ENCODE measurements at regions not wholly inside any gene's neighbourhood (a gene's known extent, or its start where the extent isn't known, plus 50 kb on each side); places are given as distances from the start of the nearest gene placed in this dataset.

GRCh38 chr5:17847286-17847685, 213.0 kb downstream of the TAF11L14 start:
- H3K36me3 ChIP-seq (replicated peaks in 1 of 2; ENCODE audit: control insufficient read depth in 1 of 2, insufficient read depth in 2 of 2, low read length in 2 of 2), result no peaks in the 10 kb centered on the region
- BruUV-seq (replicated peaks), result no TSS peak
- no peaks in the 10 kb centered on the region for H3K4me1 ChIP-seq (ENCODE audit: insufficient read depth, low read length)
- no peak overlapping the region for H3K4me3 ChIP-seq (replicated peaks in 1 of 3; ENCODE audit: insufficient read depth in 1 of 3, low read depth in 2 of 3, low read length in 3 of 3)
- in situ Hi-C loops (cut with HindIII; ENCODE audit: extremely low pct_ligation_motif_present, low pct_unique_long_range_greater_than_20kb) (no loop called here), intact Hi-C loops (cut with micrococcal nuclease; ENCODE audit: unreplicated experiment) (no loop called here)
- no peak for DNase-seq (ENCODE audit: low spot score)
- no peak overlapping the region for H2AFZ ChIP-seq (ENCODE audit: low read length)
- 16% methylated on average over 2 of the region's 2 CpGs for WGBS (ENCODE audit: low lambda C conversion rate)
- POLR2A ChIA-PET, result no interaction called here
- CTCF ChIA-PET (ENCODE audit: low intra/inter-chr PET ratio, low total read pairs), result no interaction called here
- H4K20me1 ChIP-seq (ENCODE audit: insufficient read depth, low read length), result no peaks in the 10 kb centered on the region
- H3K79me2 ChIP-seq (ENCODE audit: insufficient read depth, low read length), result no peaks in the 10 kb centered on the region
- no peaks in the 10 kb centered on the region for H3K27me3 ChIP-seq (ENCODE audit: control insufficient read depth in 1 of 2, insufficient read depth in 2 of 2, low read length in 2 of 2)
- no peak overlapping the region for H3K9ac ChIP-seq (ENCODE audit: insufficient read depth, low read depth, low read length)
- no peak for TF ChIP-seq HES4 (CRISPR knock-in tag; IDR thresholded peaks at IDR 0.05; ENCODE audit: borderline replicate concordance)
- no peak for TF ChIP-seq HDAC1 (CRISPR knock-in tag; IDR thresholded peaks at IDR 0.05)
- no peak for TF ChIP-seq ZNF207 (IDR thresholded peaks at IDR 0.05; ENCODE audit: borderline replicate concordance)
- no peak for TF ChIP-seq ZNF350 (CRISPR knock-in tag; IDR thresholded peaks at IDR 0.05; ENCODE audit: borderline replicate concordance, low read depth)
- H3K27ac ChIP-seq (ENCODE audit: extremely low read length, insufficient read depth, low read length), result no peak overlapping the region
- no peak overlapping the region for H3K4me2 ChIP-seq (ENCODE audit: low read depth, low read length)
- FAIRE-seq, result no peak
- H3K9me3 ChIP-seq (ENCODE audit: low read length), result peaks cover 77% of the 10 kb centered on the region
- ATAC-seq, result no peak

- Histone ChIP-seq H2AFZ (ENCODE audit: low read length) (no peak overlapping the region), H3K36me3 (replicated peaks in 1 of 2; ENCODE audit: control insufficient read depth in 1 of 2, insufficient read depth in 2 of 2, low read length in 2 of 2) (no peaks in the 10 kb centered on the region), H3K27ac (ENCODE audit: extremely low read length, insufficient read depth, low read length) (no peak overlapping the region), H3K9ac (ENCODE audit: insufficient read depth, low read depth, low read length) (no peak overlapping the region), H3K4me2 (ENCODE audit: low read depth, low read length) (no peak overlapping the region), H3K27me3 (ENCODE audit: control insufficient read depth in 1 of 2, insufficient read depth in 2 of 2, low read length in 2 of 2) (no peaks in the 10 kb centered on the region), H4K20me1 (ENCODE audit: insufficient read depth, low read length) (no peaks in the 10 kb centered on the region), H3K9me3 (ENCODE audit: low read length) (peaks cover 82% of the 10 kb centered on the region), H3K4me1 (ENCODE audit: insufficient read depth, low read length) (no peaks in the 10 kb centered on the region), H3K79me2 (ENCODE audit: insufficient read depth, low read length) (no peaks in the 10 kb centered on the region), H3K4me3 (replicated peaks in 1 of 3; ENCODE audit: insufficient read depth in 1 of 3, low read depth in 2 of 3, low read length in 3 of 3) (no peak overlapping the region)
- ATAC-seq (no peak), FAIRE-seq (no peak), DNase-seq (ENCODE audit: low spot score) (no peak)
- CTCF ChIA-PET (ENCODE audit: low intra/inter-chr PET ratio, low total read pairs), result no interaction called here
- POLR2A ChIA-PET, result no interaction called here
- intact Hi-C loops (cut with micrococcal nuclease; ENCODE audit: unreplicated experiment) (no loop called here), in situ Hi-C loops (cut with HindIII; ENCODE audit: extremely low pct_ligation_motif_present, low pct_unique_long_range_greater_than_20kb) (no loop called here)
- no TSS peak for BruUV-seq (replicated peaks)
- TF ChIP-seq SP140L (CRISPR knock-in tag; IDR thresholded peaks at IDR 0.05; ENCODE audit: borderline replicate concordance) (no peak), MIXL1 (CRISPR knock-in tag; IDR thresholded peaks at IDR 0.05) (no peak), ZNF337 (CRISPR knock-in tag; IDR thresholded peaks at IDR 0.05; ENCODE audit: borderline replicate concordance, low read depth) (no peak), PHF20 (CRISPR knock-in tag; IDR thresholded peaks at IDR 0.05) (no peak), CREB1 (IDR thresholded peaks at IDR 0.05) (no peak), CREB1 (CRISPR knock-in tag; IDR thresholded peaks at IDR 0.05) (no peak), ZNF407 (CRISPR knock-in tag; IDR thresholded peaks at IDR 0.05; ENCODE audit: not compliant biosample characterization) (no peak)
- TF ChIP-seq, protein P1, sequence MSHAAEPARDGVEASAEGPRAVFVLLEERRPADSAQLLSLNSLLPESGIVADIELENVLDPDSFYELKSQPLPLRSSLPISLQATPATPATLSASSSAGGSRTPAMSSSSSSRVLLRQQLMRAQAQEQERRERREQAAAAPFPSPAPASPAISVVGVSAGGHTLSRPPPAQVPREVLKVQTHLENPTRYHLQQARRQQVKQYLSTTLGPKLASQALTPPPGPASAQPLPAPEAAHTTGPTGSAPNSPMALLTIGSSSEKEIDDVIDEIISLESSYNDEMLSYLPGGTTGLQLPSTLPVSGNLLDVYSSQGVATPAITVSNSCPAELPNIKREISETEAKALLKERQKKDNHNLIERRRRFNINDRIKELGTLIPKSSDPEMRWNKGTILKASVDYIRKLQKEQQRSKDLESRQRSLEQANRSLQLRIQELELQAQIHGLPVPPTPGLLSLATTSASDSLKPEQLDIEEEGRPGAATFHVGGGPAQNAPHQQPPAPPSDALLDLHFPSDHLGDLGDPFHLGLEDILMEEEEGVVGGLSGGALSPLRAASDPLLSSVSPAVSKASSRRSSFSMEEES (CRISPR knock-in tag; IDR thresholded peaks at IDR 0.05), result no peak
Measured at GRCh38 chr5:17852111-17852510, 217.9 kb downstream of the TAF11L14 start.

All from HepG2 (cell line).